T-helper 9 cell (primary cell): ENCODE measurements at regions not wholly inside any gene's neighbourhood (a gene's known extent, or its start where the extent isn't known, plus 50 kb on each side); places are given as distances from the start of the nearest gene placed in this dataset.
"Not testable (repeated sequence)": the region's sequence is repeated elsewhere in the genome, so short reads cannot be mapped to it uniquely, and the experiment has no call there.

ENCODE experiments used
- DNase-seq: peaks from one replicate; pipeline ENCODE4 v3.0.0-alpha.2; 2020

GRCh38 chr16:32116533-32116932 is 136.6 kb upstream of the TP53TG3D start:
- DNase-seq: not testable (repeated sequence)

GRCh38 chr16:32120372-32120771 is 132.7 kb upstream of the TP53TG3D start:
- not testable (repeated sequence) for DNase-seq

- DNase-seq: not testable (repeated sequence)
These were observed 132.3 kb upstream of the TP53TG3D start for GRCh38 chr16:32120779-32121178.

GRCh38 chr16:32121273-32121900 is 131.7 kb upstream of the TP53TG3D start:
- DNase-seq: not testable (repeated sequence)

GRCh38 chr16:32152434-32152833 is 100.7 kb upstream of the TP53TG3D start:
- not testable (repeated sequence) for DNase-seq

GRCh38 chr16:32187918-32188669 is 65.0 kb upstream of the TP53TG3D start:
- not testable (repeated sequence) for DNase-seq

GRCh38 chr16:32202585-32202984 is 50.5 kb upstream of the TP53TG3D start:
- not testable (repeated sequence) for DNase-seq
